ENCODE measurements at regions not wholly inside any gene's neighbourhood (a gene's known extent, or its start where the extent isn't known, plus 50 kb on each side); places are given as distances from the start of the nearest gene placed in this dataset.

- Histone ChIP-seq H3K9me3 (ENCODE audit: control insufficient read depth, low read length) (no peaks in the 10 kb centered on the region), H3K27me3 (replicated peaks; ENCODE audit: control insufficient read depth, insufficient read depth, low read length) (no peaks in the 10 kb centered on the region), H3K36me3 (ENCODE audit: control insufficient read depth, insufficient read depth, low read length, severe bottlenecking) (no peaks in the 10 kb centered on the region), H3K9ac (ENCODE audit: low read length) (no peak overlapping the region), H3K4me1 (ENCODE audit: control insufficient read depth, insufficient read depth, low read length) (no peaks in the 10 kb centered on the region), H3K4me3 (ENCODE audit: low read length) (no peak overlapping the region)
- DNase-seq (ENCODE audit: low read depth): no peak
Observed at GRCh38 chr3:83003917-83004316, 1242.5 kb upstream of the GBE1 start.

DNA sequence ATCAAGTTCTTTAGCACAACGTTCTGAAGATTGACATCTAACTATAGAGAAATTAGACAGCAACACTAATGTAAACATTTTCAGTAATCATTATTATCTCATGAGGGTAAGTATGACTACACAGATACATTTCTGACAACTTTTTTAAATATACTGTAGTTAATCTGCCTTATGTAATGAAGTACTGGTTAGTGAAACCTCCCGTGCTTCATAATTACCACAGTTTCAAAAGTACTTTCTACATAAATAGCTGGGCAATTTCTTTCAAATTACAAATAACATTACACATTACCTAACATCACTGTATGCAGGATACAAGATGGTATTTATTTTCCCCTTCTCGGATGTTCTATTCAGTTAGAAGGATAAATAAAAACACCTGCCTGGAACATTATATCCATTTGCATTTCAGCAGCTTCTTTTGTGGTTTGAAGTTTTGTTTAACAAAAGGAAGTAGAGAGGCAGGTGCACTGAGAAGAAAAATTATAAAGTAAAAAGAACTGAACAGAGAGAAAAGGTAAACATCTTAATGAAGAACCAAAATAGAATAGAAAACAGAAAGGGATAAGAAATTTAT is 1241.5 kb upstream of the GBE1 start:
- H3K27me3 ChIP-seq (replicated peaks; ENCODE audit: control insufficient read depth, insufficient read depth, low read length): no peaks in the 10 kb centered on the region
- no peaks in the 10 kb centered on the region for H3K9me3 ChIP-seq (ENCODE audit: control insufficient read depth, low read length)
- no peak for DNase-seq (ENCODE audit: low read depth)
- no peaks in the 10 kb centered on the region for H3K4me1 ChIP-seq (ENCODE audit: control insufficient read depth, insufficient read depth, low read length)
- H3K4me3 ChIP-seq (ENCODE audit: low read length): no peak overlapping the region
- H3K9ac ChIP-seq (ENCODE audit: low read length): no peak overlapping the region
- H3K36me3 ChIP-seq (ENCODE audit: control insufficient read depth, insufficient read depth, low read length, severe bottlenecking): no peaks in the 10 kb centered on the region

DNA sequence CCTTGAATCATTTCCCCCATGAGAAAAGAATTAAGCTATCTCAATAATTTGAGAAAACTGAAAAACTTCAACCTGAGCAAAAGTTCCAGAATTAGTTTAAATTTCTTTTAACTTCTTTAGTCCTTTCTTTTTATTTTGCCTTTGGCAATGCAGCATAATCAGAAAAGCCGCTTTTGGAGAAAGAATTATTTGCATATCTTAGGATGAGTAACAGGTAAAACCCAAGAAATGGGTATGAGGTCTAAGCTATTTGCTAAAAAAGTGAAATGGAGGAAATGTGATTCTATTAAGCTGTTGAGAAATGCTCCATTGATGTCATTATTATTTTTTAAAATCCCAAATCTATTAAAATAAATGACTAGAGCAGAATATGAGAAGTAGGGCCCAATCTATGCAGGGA is 1238.3 kb upstream of the GBE1 start:
- no peaks in the 10 kb centered on the region for H3K9me3 ChIP-seq (ENCODE audit: control insufficient read depth, low read length)
- H3K4me1 ChIP-seq (ENCODE audit: control insufficient read depth, insufficient read depth, low read length): no peaks in the 10 kb centered on the region
- no peaks in the 10 kb centered on the region for H3K36me3 ChIP-seq (ENCODE audit: control insufficient read depth, insufficient read depth, low read length, severe bottlenecking)
- no peak for DNase-seq (ENCODE audit: low read depth)
- no peak overlapping the region for H3K9ac ChIP-seq (ENCODE audit: low read length)
- no peak overlapping the region for H3K4me3 ChIP-seq (ENCODE audit: low read length)
- H3K27me3 ChIP-seq (replicated peaks; ENCODE audit: control insufficient read depth, insufficient read depth, low read length): no peaks in the 10 kb centered on the region

DNA sequence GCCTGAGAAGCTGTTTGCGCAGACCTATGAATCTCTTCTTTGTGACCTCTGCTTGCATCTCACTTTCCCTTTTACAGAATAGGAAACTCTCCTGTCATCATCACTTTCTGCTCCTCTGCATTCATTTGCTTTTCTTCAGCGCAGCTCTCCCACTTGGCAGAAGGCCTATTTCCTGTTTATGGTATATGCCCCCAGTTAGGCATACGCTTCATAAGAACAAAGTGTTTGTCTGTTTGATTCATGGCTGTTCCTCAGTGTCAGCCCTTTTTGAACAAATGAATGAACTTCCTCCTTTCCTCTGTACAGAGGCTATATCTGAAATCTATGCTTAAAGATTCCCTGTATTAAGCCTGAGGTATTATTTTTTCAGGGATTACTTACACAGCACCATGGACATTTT is 1216.9 kb upstream of the GBE1 start:
- H3K36me3 ChIP-seq (ENCODE audit: control insufficient read depth, insufficient read depth, low read length, severe bottlenecking): no peaks in the 10 kb centered on the region
- H3K9ac ChIP-seq (ENCODE audit: low read length): no peak overlapping the region
- no peak for DNase-seq (ENCODE audit: low read depth)
- H3K27me3 ChIP-seq (replicated peaks; ENCODE audit: control insufficient read depth, insufficient read depth, low read length): no peaks in the 10 kb centered on the region
- no peaks in the 10 kb centered on the region for H3K4me1 ChIP-seq (ENCODE audit: control insufficient read depth, insufficient read depth, low read length)
- H3K9me3 ChIP-seq (ENCODE audit: control insufficient read depth, low read length): no peaks in the 10 kb centered on the region
- H3K4me3 ChIP-seq (ENCODE audit: low read length): no peak overlapping the region

DNA sequence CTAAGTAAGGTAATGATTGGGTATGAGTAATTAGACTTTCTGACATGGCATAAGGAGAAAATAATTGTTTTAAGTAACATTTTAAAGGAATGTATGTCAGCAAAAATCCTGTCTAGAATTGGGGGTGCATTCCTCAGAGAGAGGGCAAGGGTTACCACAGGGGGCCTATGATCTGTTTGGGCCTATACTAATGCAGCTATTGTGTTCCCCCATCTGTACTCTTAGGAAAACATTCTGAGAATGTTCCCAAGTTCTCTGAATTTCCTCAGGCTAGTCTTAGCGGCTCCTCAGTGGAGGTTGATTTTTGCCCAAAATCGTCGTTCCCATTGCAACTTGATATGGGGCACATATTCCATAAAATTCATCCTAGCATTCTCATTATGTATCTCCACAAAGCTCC is 1216.4 kb upstream of the GBE1 start:
- Histone ChIP-seq H3K4me3 (ENCODE audit: low read length) (no peak overlapping the region), H3K9me3 (ENCODE audit: control insufficient read depth, low read length) (no peaks in the 10 kb centered on the region), H3K9ac (ENCODE audit: low read length) (no peak overlapping the region), H3K27me3 (replicated peaks; ENCODE audit: control insufficient read depth, insufficient read depth, low read length) (no peaks in the 10 kb centered on the region), H3K4me1 (ENCODE audit: control insufficient read depth, insufficient read depth, low read length) (no peaks in the 10 kb centered on the region), H3K36me3 (ENCODE audit: control insufficient read depth, insufficient read depth, low read length, severe bottlenecking) (no peaks in the 10 kb centered on the region)
- no peak for DNase-seq (ENCODE audit: low read depth)

DNA sequence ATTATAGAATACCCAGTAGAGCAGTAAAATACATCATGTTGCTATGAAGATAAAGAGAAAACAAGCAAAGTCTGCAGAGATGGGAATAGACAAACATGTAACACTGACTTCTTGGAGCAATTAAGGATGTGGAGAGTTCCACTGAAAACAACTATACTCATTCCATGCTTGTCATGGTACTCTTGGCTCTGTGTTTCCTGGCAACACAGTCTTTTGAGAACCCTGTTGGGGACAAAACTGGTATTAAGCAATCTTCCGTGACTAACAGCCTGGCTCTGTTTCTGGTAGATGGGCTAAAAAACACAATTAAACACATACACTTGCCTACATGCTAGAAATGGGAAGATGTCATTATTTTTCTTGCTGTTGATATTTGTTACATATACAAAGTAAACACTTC is 1212.3 kb upstream of the GBE1 start:
- Histone ChIP-seq H3K4me3 (ENCODE audit: low read length) (no peak overlapping the region), H3K4me1 (ENCODE audit: control insufficient read depth, insufficient read depth, low read length) (no peaks in the 10 kb centered on the region), H3K36me3 (ENCODE audit: control insufficient read depth, insufficient read depth, low read length, severe bottlenecking) (no peaks in the 10 kb centered on the region), H3K27me3 (replicated peaks; ENCODE audit: control insufficient read depth, insufficient read depth, low read length) (no peaks in the 10 kb centered on the region), H3K9ac (ENCODE audit: low read length) (no peak overlapping the region), H3K9me3 (ENCODE audit: control insufficient read depth, low read length) (no peaks in the 10 kb centered on the region)
- DNase-seq (ENCODE audit: low read depth): no peak

DNA sequence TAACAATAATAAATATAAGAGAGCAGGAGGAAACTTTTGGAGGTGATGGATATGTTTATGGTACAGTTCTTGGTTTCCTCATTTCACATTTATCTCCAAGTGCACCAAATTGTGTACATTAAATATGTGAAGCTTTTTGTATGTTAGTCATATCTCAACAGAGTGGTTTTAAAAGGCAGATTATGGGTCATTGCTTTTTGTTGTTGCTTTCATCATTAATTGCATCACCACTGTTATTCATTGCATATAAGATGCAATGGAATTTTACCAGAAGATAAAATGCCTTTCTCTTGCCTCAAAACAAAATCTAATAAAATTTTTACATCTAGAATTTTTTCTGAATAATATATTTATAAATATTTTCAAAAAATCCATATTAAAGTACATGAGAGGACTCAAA is 1198.9 kb upstream of the GBE1 start:
- no peaks in the 10 kb centered on the region for H3K27me3 ChIP-seq (replicated peaks; ENCODE audit: control insufficient read depth, insufficient read depth, low read length)
- H3K4me3 ChIP-seq (ENCODE audit: low read length): no peak overlapping the region
- no peak for DNase-seq (ENCODE audit: low read depth)

GRCh38 chr3:82957696-82958095 is 1196.3 kb upstream of the GBE1 start:
- Histone ChIP-seq H3K4me1 (ENCODE audit: control insufficient read depth, insufficient read depth, low read length) (no peaks in the 10 kb centered on the region), H3K9ac (ENCODE audit: low read length) (no peak overlapping the region), H3K4me3 (ENCODE audit: low read length) (no peak overlapping the region), H3K9me3 (ENCODE audit: control insufficient read depth, low read length) (peaks cover 6% of the 10 kb centered on the region), H3K36me3 (ENCODE audit: control insufficient read depth, insufficient read depth, low read length, severe bottlenecking) (no peaks in the 10 kb centered on the region), H3K27me3 (replicated peaks; ENCODE audit: control insufficient read depth, insufficient read depth, low read length) (no peaks in the 10 kb centered on the region)
- DNase-seq (ENCODE audit: low read depth): no peak

More for the DNA sequence above, 1198.9 kb upstream of the GBE1 start:
- Histone ChIP-seq H3K9ac (ENCODE audit: low read length) (no peak overlapping the region), H3K9me3 (ENCODE audit: control insufficient read depth, low read length) (no peaks in the 10 kb centered on the region), H3K36me3 (ENCODE audit: control insufficient read depth, insufficient read depth, low read length, severe bottlenecking) (no peaks in the 10 kb centered on the region), H3K4me1 (ENCODE audit: control insufficient read depth, insufficient read depth, low read length) (no peaks in the 10 kb centered on the region)

- H3K4me1 ChIP-seq (ENCODE audit: control insufficient read depth, insufficient read depth, low read length): no peaks in the 10 kb centered on the region
- H3K9ac ChIP-seq (ENCODE audit: low read length): no peak overlapping the region
- no peaks in the 10 kb centered on the region for H3K36me3 ChIP-seq (ENCODE audit: control insufficient read depth, insufficient read depth, low read length, severe bottlenecking)
- H3K27me3 ChIP-seq (replicated peaks; ENCODE audit: control insufficient read depth, insufficient read depth, low read length): no peaks in the 10 kb centered on the region
- DNase-seq (ENCODE audit: low read depth): no peak
- peaks cover 7% of the 10 kb centered on the region for H3K9me3 ChIP-seq (ENCODE audit: control insufficient read depth, low read length)
- H3K4me3 ChIP-seq (ENCODE audit: low read length): no peak overlapping the region
Observed at GRCh38 chr3:82957079-82957478, 1195.6 kb upstream of the GBE1 start.

DNA sequence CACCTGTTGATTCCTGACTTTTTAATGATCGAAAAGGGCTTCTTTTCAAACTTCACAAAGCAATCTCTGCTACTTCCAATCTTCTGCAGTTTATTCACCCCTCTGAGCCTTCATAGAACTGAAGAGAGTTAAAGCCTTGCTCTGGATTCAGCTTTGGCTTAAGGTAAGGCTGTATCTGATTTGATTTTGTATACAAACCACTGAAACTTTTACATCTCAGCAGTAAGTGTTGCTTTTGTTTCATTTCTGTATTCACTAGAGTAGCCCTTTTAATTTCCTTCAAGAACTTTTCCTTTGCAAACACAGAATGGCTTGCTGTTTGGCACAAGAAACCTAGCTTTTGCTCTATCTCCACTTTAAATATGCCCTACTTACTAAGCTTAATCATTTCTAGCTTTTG is 1193.0 kb upstream of the GBE1 start:
- Histone ChIP-seq H3K4me3 (ENCODE audit: low read length) (no peak overlapping the region), H3K9ac (ENCODE audit: low read length) (no peak overlapping the region), H3K36me3 (ENCODE audit: control insufficient read depth, insufficient read depth, low read length, severe bottlenecking) (no peaks in the 10 kb centered on the region), H3K4me1 (ENCODE audit: control insufficient read depth, insufficient read depth, low read length) (no peaks in the 10 kb centered on the region), H3K9me3 (ENCODE audit: control insufficient read depth, low read length) (peaks cover 7% of the 10 kb centered on the region), H3K27me3 (replicated peaks; ENCODE audit: control insufficient read depth, insufficient read depth, low read length) (no peaks in the 10 kb centered on the region)
- no peak for DNase-seq (ENCODE audit: low read depth)

DNA sequence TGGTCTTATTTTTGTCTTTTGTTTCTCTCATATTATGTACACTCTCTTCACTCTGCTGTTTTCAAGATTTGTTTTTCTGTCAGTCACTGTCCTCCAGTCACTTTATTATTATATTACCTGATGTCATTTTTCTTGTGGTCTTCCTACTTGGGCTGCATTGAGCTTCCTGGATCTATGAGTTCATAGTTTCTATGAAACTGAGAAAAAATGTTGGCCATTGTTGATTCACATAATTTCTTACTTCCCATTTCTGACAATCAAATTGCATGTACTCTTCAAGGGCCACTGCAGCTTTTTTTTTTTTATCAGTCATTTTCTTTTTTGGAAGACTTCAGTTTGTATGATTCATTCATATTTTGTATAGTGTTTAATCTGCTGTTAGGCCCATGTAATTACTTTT is 1180.6 kb upstream of the GBE1 start:
- Histone ChIP-seq H3K27me3 (replicated peaks; ENCODE audit: control insufficient read depth, insufficient read depth, low read length) (no peaks in the 10 kb centered on the region), H3K36me3 (ENCODE audit: control insufficient read depth, insufficient read depth, low read length, severe bottlenecking) (no peaks in the 10 kb centered on the region), H3K4me3 (ENCODE audit: low read length) (no peak overlapping the region), H3K9me3 (ENCODE audit: control insufficient read depth, low read length) (peaks cover 21% of the 10 kb centered on the region), H3K4me1 (ENCODE audit: control insufficient read depth, insufficient read depth, low read length) (no peaks in the 10 kb centered on the region), H3K9ac (ENCODE audit: low read length) (no peak overlapping the region)
- no peak for DNase-seq (ENCODE audit: low read depth)

DNA sequence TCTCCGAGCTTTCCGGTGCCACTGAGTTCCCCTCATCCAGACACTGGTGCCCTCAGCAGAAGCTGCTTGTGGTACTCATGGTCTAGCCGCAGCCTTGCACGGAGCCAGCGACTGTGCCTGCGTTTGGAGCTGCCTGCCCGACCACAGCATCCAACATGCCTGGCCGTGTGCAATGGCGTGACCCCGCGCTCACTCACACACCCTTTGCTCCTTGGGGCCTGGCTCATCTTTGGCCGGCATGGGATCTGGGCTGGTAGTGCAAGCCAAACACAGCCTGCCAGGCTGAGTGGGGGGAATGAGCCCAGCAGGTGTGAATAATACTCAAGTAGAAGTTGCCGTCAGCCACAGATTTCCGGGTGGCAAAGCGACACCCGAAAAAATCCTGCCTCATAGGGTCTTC is 1178.7 kb upstream of the GBE1 start:
- H3K4me1 ChIP-seq (ENCODE audit: control insufficient read depth, insufficient read depth, low read length): no peaks in the 10 kb centered on the region
- no peak overlapping the region for H3K9ac ChIP-seq (ENCODE audit: low read length)
- H3K9me3 ChIP-seq (ENCODE audit: control insufficient read depth, low read length): peaks cover 21% of the 10 kb centered on the region
- no peak overlapping the region for H3K4me3 ChIP-seq (ENCODE audit: low read length)
- DNase-seq (ENCODE audit: low read depth): no peak
- no peaks in the 10 kb centered on the region for H3K27me3 ChIP-seq (replicated peaks; ENCODE audit: control insufficient read depth, insufficient read depth, low read length)
- no peaks in the 10 kb centered on the region for H3K36me3 ChIP-seq (ENCODE audit: control insufficient read depth, insufficient read depth, low read length, severe bottlenecking)
